H1 (cell line): ENCODE measurements at regions not wholly inside any gene's neighbourhood (a gene's known extent, or its start where the extent isn't known, plus 50 kb on each side); places are given as distances from the start of the nearest gene placed in this dataset.

ENCODE experiments used
- CTCF ChIA-PET: fragments of 300-600 bp; sonication (Branson Sonifier 250); formaldehyde crosslinking; loops from one replicate; lab custom pipeline; 2021; ENCODE audit not compliant: partially characterized antibody; lab: Charles Lee
- POLR2A ChIA-PET: fragments of 300-600 bp; sonication (Branson Sonifier 250); formaldehyde crosslinking; loops from one replicate; lab custom pipeline; 2021; ENCODE audit warnings: inconsistent platforms; ENCODE audit not compliant: partially characterized antibody; lab: Charles Lee
- DNase-seq, 2 experiments: peaks; one replicate each; pipeline versions ENCODE4 v3.0.0 to v3.0.0-alpha.2; 2010 to 2022; ENCODE audit warnings: low spot score in 2 of 2, low read depth in 1 of 2, mixed read lengths in 1 of 2
- FAIRE-seq: peaks from 2 replicates; lab custom pipeline; 2011; peaks lifted over from hg19 to GRCh38; lab: Jason Lieb, UNC
- H2AFZ ChIP-seq: 2 replicates; pipeline ENCODE4 v1.8.1; 2012; ENCODE audit warnings: low read length, inconsistent platforms
- H2AK5ac ChIP-seq: 2 replicates; pipeline ENCODE4 v1.6.1; 2013; ENCODE audit warnings: low read depth, low read length
- H2BK120ac ChIP-seq: replicated peaks from 2 replicates; pipeline ENCODE3; 2013; ENCODE audit warnings: low read depth, low read length, inconsistent platforms
- H2BK12ac ChIP-seq: 2 replicates; pipeline ENCODE4 v1.6.1; 2013; ENCODE audit warnings: low read depth, low read length
- H2BK15ac ChIP-seq: 2 replicates; pipeline ENCODE4 v1.6.1; 2013; ENCODE audit warnings: low read length
- H2BK20ac ChIP-seq: 2 replicates; pipeline ENCODE4 v1.6.1; 2013; ENCODE audit warnings: low read length
- H2BK5ac ChIP-seq: 2 replicates; pipeline ENCODE4 v1.6.1; 2013; ENCODE audit warnings: low read depth, low read length
- H3K14ac ChIP-seq: 2 replicates; pipeline ENCODE4 v1.6.1; 2013; ENCODE audit warnings: inconsistent platforms; ENCODE audit not compliant: insufficient read length
- H3K18ac ChIP-seq: 2 replicates; pipeline ENCODE4 v1.6.1; 2013; ENCODE audit warnings: low read length; ENCODE audit errors: extremely low read depth
- H3K23ac ChIP-seq: 2 replicates; pipeline ENCODE4 v1.6.1; 2013; ENCODE audit warnings: inconsistent platforms; ENCODE audit not compliant: insufficient read length
- H3K23me2 ChIP-seq: 2 replicates; pipeline ENCODE4 v1.6.1; 2013; ENCODE audit warnings: low read depth, low read length
- H3K27ac ChIP-seq: 2 replicates; pipeline ENCODE4 v1.6.1; 2011; ENCODE audit warnings: low read depth, low read length, inconsistent platforms
- H3K27me3 ChIP-seq, 4 experiments: replicated peaks in 1 of 4; 1 replicate in 1 of 4; 2 replicates in 3 of 4; pipeline versions ENCODE4 v1.6.1 to v1.8.1; 2011 to 2013; ENCODE audit warnings: low read length in 3 of 4, mild to moderate bottlenecking in 3 of 4, inconsistent platforms in 2 of 4, mixed read lengths in 2 of 4, moderate library complexity in 1 of 4; ENCODE audit not compliant: control insufficient read depth in 3 of 4, insufficient read depth in 3 of 4; ENCODE audit errors: extremely low read depth in 1 of 4
- H3K36me3 ChIP-seq, 4 experiments: 2 replicates each; pipeline versions ENCODE4 v1.6.1 to v1.8.1; 2011 to 2013; ENCODE audit warnings: mild to moderate bottlenecking in 4 of 4, low read length in 3 of 4, moderate library complexity in 2 of 4, control low read depth in 1 of 4, inconsistent platforms in 1 of 4; ENCODE audit not compliant: insufficient read depth in 4 of 4, control insufficient read depth in 2 of 4
- H3K4ac ChIP-seq: replicated peaks from 2 replicates; pipeline ENCODE3; 2013; ENCODE audit warnings: low read length, low read depth, mixed read lengths, inconsistent platforms; ENCODE audit not compliant: insufficient read length
- H3K4me1 ChIP-seq, 4 experiments: replicated peaks in 1 of 4; 1 replicate in 1 of 4; 2 replicates in 3 of 4; pipeline versions ENCODE4 v1.6.1 to v1.8.1; 2011 to 2013; ENCODE audit warnings: low read length in 3 of 4, inconsistent platforms in 2 of 4, mixed read lengths in 1 of 4; ENCODE audit not compliant: insufficient read depth in 4 of 4, control insufficient read depth in 3 of 4
- H3K4me2 ChIP-seq, 2 experiments: 2 replicates each; pipeline versions ENCODE4 v1.6.1 to v1.8.1; 2011 to 2013; ENCODE audit warnings: low read depth in 2 of 2, low read length in 2 of 2, control low read depth in 1 of 2, inconsistent platforms in 1 of 2, mild to moderate bottlenecking in 1 of 2; ENCODE audit not compliant: insufficient read depth in 1 of 2
- H3K4me3 ChIP-seq, 4 experiments: fragments of 200-600, 300-600 bp in 1 of 4; sonication (generic), shearing (Covaris generic), sonication (Bioruptor Twin) in 1 of 4; 2 replicates each; pipeline versions ENCODE4 v1.5.1 to v1.8.1; 2011 to 2016; ENCODE audit warnings: low read length in 4 of 4, low read depth in 3 of 4, control low read depth in 2 of 4, inconsistent platforms in 2 of 4, mild to moderate bottlenecking in 2 of 4, mixed read lengths in 1 of 4, moderate library complexity in 1 of 4; ENCODE audit not compliant: insufficient read depth in 2 of 4; ENCODE audit errors: extremely low read depth in 1 of 4
- H3K56ac ChIP-seq: replicated peaks from 2 replicates; pipeline ENCODE3; 2013; ENCODE audit warnings: low read depth, mild to moderate bottlenecking, mixed read lengths, low read length, inconsistent platforms; ENCODE audit not compliant: insufficient read length
- H3K79me1 ChIP-seq: 2 replicates; pipeline ENCODE4 v1.6.1; 2013; ENCODE audit warnings: low read depth, low read length, control low read depth
- H3K79me2 ChIP-seq, 2 experiments: 2 replicates each; pipeline versions ENCODE4 v1.6.1 to v1.8.1; 2012 to 2013; ENCODE audit warnings: low read length in 2 of 2, mild to moderate bottlenecking in 2 of 2, inconsistent platforms in 1 of 2; ENCODE audit not compliant: insufficient read depth in 2 of 2, control insufficient read depth in 1 of 2
- H3K9ac ChIP-seq, 4 experiments: replicated peaks in 1 of 4; 1 replicate in 1 of 4; 2 replicates in 3 of 4; pipeline versions ENCODE4 v1.6.1 to v1.8.1; 2011 to 2013; ENCODE audit warnings: low read depth in 3 of 4, low read length in 3 of 4, control low read depth in 2 of 4, mild to moderate bottlenecking in 2 of 4, moderate library complexity in 2 of 4, inconsistent platforms in 1 of 4; ENCODE audit errors: extremely low read depth in 1 of 4
- H3K9me3 ChIP-seq, 2 experiments: 2 replicates each; pipeline versions ENCODE4 v1.6.1 to v1.8.1; 2012 to 2013; ENCODE audit warnings: mild to moderate bottlenecking in 2 of 2, moderate library complexity in 2 of 2, control low read depth in 1 of 2, inconsistent platforms in 1 of 2, low read depth in 1 of 2, low read length in 1 of 2, mixed read lengths in 1 of 2; ENCODE audit not compliant: insufficient read depth in 2 of 2
- H4K20me1 ChIP-seq, 2 experiments: replicated peaks in 1 of 2; 2 replicates each; pipeline versions ENCODE3 to v1.8.1; 2011 to 2013; ENCODE audit warnings: inconsistent platforms in 2 of 2, low read length in 2 of 2, mild to moderate bottlenecking in 1 of 2; ENCODE audit not compliant: insufficient read depth in 2 of 2, control insufficient read depth in 1 of 2
- H4K5ac ChIP-seq: 2 replicates; pipeline ENCODE4 v1.6.1; 2013; ENCODE audit warnings: low read length, low read depth, mixed read lengths, inconsistent platforms; ENCODE audit not compliant: insufficient read length
- H4K8ac ChIP-seq: 2 replicates; pipeline ENCODE4 v1.8.0; 2013; ENCODE audit warnings: mild to moderate bottlenecking, moderate library complexity, low read length, inconsistent platforms; ENCODE audit not compliant: insufficient read depth; ENCODE audit errors: extremely low read depth
- H4K91ac ChIP-seq: replicated peaks from 2 replicates; pipeline ENCODE3; 2013; ENCODE audit warnings: low read length, mixed read lengths, inconsistent platforms; ENCODE audit not compliant: insufficient read length
- BACH1 ChIP-seq: IDR thresholded peaks from 2 replicates; pipeline ENCODE4 v1.6.1; 2012; ENCODE audit warnings: low read length, improper control_type of control experiment
- CREB1 ChIP-seq: IDR thresholded peaks from 2 replicates; pipeline ENCODE4 v1.6.1; 2012; ENCODE audit warnings: inconsistent platforms
- EGR1 ChIP-seq: IDR thresholded peaks from 2 replicates; pipeline ENCODE4 v1.6.1; 2011; ENCODE audit warnings: low read depth, low read length, borderline replicate concordance
- EZH2 ChIP-seq: fragments of 200-600 bp; sonication (generic); IDR thresholded peaks from 2 replicates; pipeline ENCODE4 v1.7.1; 2012; ENCODE audit warnings: low read depth, mild to moderate bottlenecking, moderate library complexity, low read length, inconsistent platforms; ENCODE audit not compliant: severe bottlenecking
- GABPA ChIP-seq: IDR thresholded peaks from 2 replicates; pipeline ENCODE4 v1.6.1; 2011; ENCODE audit warnings: mild to moderate bottlenecking, low read length, moderate library complexity, borderline replicate concordance; ENCODE audit not compliant: insufficient read depth
- KDM4A ChIP-seq: IDR thresholded peaks from one replicate; pipeline ENCODE4 v1.7.1; 2012; ENCODE audit warnings: low read depth, mild to moderate bottlenecking, moderate library complexity, low read length, inconsistent platforms; ENCODE audit not compliant: severe bottlenecking
- NANOG ChIP-seq: IDR thresholded peaks from 2 replicates; pipeline ENCODE4 v1.6.1; 2011; ENCODE audit warnings: low read length, low read depth, mild to moderate bottlenecking, inconsistent platforms; ENCODE audit not compliant: insufficient read depth, poor library complexity, severe bottlenecking
- PHF8 ChIP-seq: fragments of 200-600 bp; sonication (generic); conservative IDR thresholded peaks from 2 replicates; pipeline ENCODE4 v1.7.1; 2012; ENCODE audit warnings: low read depth, mild to moderate bottlenecking, inconsistent platforms, low read length, moderate library complexity
- POLR2AphosphoS5 ChIP-seq: IDR thresholded peaks from 2 replicates; pipeline ENCODE4 v1.6.1; 2011; ENCODE audit warnings: low read depth, low read length
- RFX5 ChIP-seq: IDR thresholded peaks from 2 replicates; pipeline ENCODE4 v1.6.1; 2011; ENCODE audit warnings: low read depth, low read length, improper control_type of control experiment, borderline replicate concordance
- SIN3A ChIP-seq, 2 experiments: IDR thresholded peaks in 1 of 2; conservative IDR thresholded peaks in 1 of 2; 2 replicates each; pipeline ENCODE4 v1.6.1; 2011 to 2012; ENCODE audit warnings: low read length in 2 of 2, improper control_type of control experiment in 1 of 2, low read depth in 1 of 2, mild to moderate bottlenecking in 1 of 2
- SP2 ChIP-seq: IDR thresholded peaks from 2 replicates; pipeline ENCODE4 v1.6.1; 2012; ENCODE audit warnings: mild to moderate bottlenecking, low read length, inconsistent platforms
- SUZ12 ChIP-seq: fragments of 200-600 bp; sonication (generic); IDR thresholded peaks from 2 replicates; pipeline ENCODE4 v1.6.1; 2012; ENCODE audit warnings: mild to moderate bottlenecking, inconsistent platforms, low read length, moderate library complexity, mixed read lengths
- TCF12 ChIP-seq: IDR thresholded peaks from 2 replicates; pipeline ENCODE4 v1.6.1; 2011; ENCODE audit warnings: low read depth, mild to moderate bottlenecking, low read length
- WGBS, 2 experiments: shearing (Covaris generic) in 1 of 2; methylation state at CpG; one replicate each; pipeline versions ENCODE4 v1.1.6 to v1.1.7; 2013 to 2015; ENCODE audit warnings: low lambda C conversion rate in 2 of 2, mixed read lengths in 2 of 2, inconsistent platforms in 1 of 2, low coverage in 1 of 2, missing lambda C conversion rate in 1 of 2; ENCODE audit not compliant: insufficient replicate concordance in 2 of 2, insufficient coverage in 1 of 2, insufficient read length in 1 of 2; ENCODE audit errors: extremely low coverage in 1 of 2, missing lambda C conversion rate in 1 of 2; 5-methylcytosine and 5-hydroxymethylcytosine counted together

DNA sequence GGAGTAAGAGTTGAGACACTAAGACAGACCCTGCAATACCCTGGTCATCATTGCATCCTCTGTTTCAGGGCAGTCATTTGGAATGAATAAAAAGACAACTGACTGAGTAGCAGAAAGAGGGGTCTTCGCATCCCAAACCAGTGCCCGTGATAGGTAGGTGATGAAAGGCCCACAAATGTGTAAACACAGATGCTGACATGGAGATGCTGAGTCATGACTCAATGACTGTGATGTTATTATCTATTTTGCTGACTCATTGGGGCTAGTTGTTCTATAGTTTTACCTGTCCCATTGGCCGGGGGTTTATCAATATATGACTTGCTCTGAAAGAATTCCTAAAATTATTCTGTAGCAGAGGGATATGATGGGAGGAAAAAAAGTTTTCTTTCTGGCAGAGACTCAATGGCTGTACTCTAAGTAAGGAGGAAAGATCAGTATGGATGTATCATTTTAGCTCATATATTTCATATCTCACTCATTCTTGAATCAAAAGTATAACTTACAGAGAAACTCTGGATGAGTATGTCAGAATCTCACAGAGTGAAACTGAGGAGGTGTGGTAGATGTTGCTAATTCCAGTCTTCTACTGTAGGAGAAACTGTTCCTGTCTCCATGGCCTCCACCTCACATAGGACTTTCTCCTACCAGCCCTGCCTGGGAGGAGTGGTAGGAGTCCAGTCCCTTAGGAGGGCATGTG lies 119.9 kb upstream of the PREP start:
- Histone ChIP-seq H3K4ac (peak overlapping the region; percentile 1), H3K27me3 (no peaks in the 10 kb centered on the region), H3K4me1 (no peaks in the 10 kb centered on the region), H2BK15ac (no peak overlapping the region), H3K4me3 (no peak overlapping the region), H3K56ac (no peak overlapping the region), H4K5ac (no peak overlapping the region), H2BK5ac (no peak overlapping the region), H3K9me3 (no peaks in the 10 kb centered on the region), H3K23ac (no peak overlapping the region), H4K91ac (no peak overlapping the region), H3K18ac (no peak overlapping the region), H3K36me3 (no peaks in the 10 kb centered on the region), H3K14ac (no peak overlapping the region), H2BK20ac (no peak overlapping the region), H3K23me2 (no peaks in the 10 kb centered on the region), H3K9ac (no peak overlapping the region), H4K20me1 (no peaks in the 10 kb centered on the region), H2AK5ac (no peak overlapping the region), H4K8ac (no peak overlapping the region), H2BK120ac (no peak overlapping the region), H3K4me2 (no peak overlapping the region), H3K79me1 (no peaks in the 10 kb centered on the region), H2AFZ (peak overlapping the region; percentile 85; the same call in 1 of the 2 replicates), H3K79me2 (no peaks in the 10 kb centered on the region), H3K27ac (no peak overlapping the region), H2BK12ac (no peak overlapping the region)
- POLR2A ChIA-PET, result no interaction called here
- DNase-seq, result no peak
- FAIRE-seq, result no peak
- 92% methylated on average over 3 of the region's 3 CpGs; no CpG with 5 or more reads in 1 of the 2 experiments for WGBS, 2 experiments
- CTCF ChIA-PET, result no interaction called here
- no peak for TF ChIP-seq EZH2
- no peak for TF ChIP-seq GABPA
- no peak for TF ChIP-seq SUZ12
- no peak for TF ChIP-seq RFX5
- no peak for TF ChIP-seq NANOG
- TF ChIP-seq CREB1, result no peak
- no peak for TF ChIP-seq TCF12
- peak; percentile 95 for TF ChIP-seq BACH1
- no peak for TF ChIP-seq SP2
- TF ChIP-seq SIN3A (conservative IDR thresholded peaks at IDR 0.05 in 1 of 2, IDR thresholded peaks at IDR 0.05 in 1 of 2; ENCODE audit: low read depth in 1 of 2, low read length in 2 of 2), result no peak
- no peak for TF ChIP-seq PHF8
- TF ChIP-seq POLR2AphosphoS5, result no peak
- no peak for TF ChIP-seq EGR1
- TF ChIP-seq KDM4A, result no peak
